Mesendoderm (in vitro differentiated cells): ENCODE measurements at regions not wholly inside any gene's neighbourhood (a gene's known extent, or its start where the extent isn't known, plus 50 kb on each side); places are given as distances from the start of the nearest gene placed in this dataset.

Experiments used
- DNase-seq: peaks from one replicate; pipeline ENCODE4 v3.0.0; 2013
- H2AK5ac ChIP-seq: 2 replicates; pipeline ENCODE4 v1.6.1; 2013; ENCODE audit warnings: low read length, inconsistent platforms
- H2BK120ac ChIP-seq: 2 replicates; pipeline ENCODE4 v1.6.1; 2013; ENCODE audit warnings: low read depth, mild to moderate bottlenecking, low read length, moderate library complexity, mixed read lengths
- H2BK15ac ChIP-seq: replicated peaks from 2 replicates; pipeline ENCODE4 v1.6.1; 2013; ENCODE audit warnings: low read depth, mild to moderate bottlenecking, moderate library complexity
- H2BK5ac ChIP-seq: 2 replicates; pipeline ENCODE4 v1.6.1; 2013; ENCODE audit warnings: low read length, inconsistent platforms
- H3K18ac ChIP-seq: 2 replicates; pipeline ENCODE4 v1.6.1; 2013; ENCODE audit warnings: mild to moderate bottlenecking, low read length, mixed read lengths
- H3K23ac ChIP-seq: one replicate; pipeline ENCODE4 v1.6.1; 2013; ENCODE audit warnings: low read length
- H3K27ac ChIP-seq: 2 replicates; pipeline ENCODE4 v1.5.1; 2013; ENCODE audit warnings: low read depth, mild to moderate bottlenecking, inconsistent platforms, low read length, moderate library complexity
- H3K27me3 ChIP-seq: 2 replicates; pipeline ENCODE4 v1.6.1; 2013; ENCODE audit warnings: low read length, control low read depth, mild to moderate bottlenecking, inconsistent platforms; ENCODE audit not compliant: insufficient read depth, poor library complexity
- H3K36me3 ChIP-seq: 2 replicates; pipeline ENCODE4 v1.6.1; 2013; ENCODE audit warnings: low read length, inconsistent platforms; ENCODE audit not compliant: control insufficient read depth, insufficient read depth
- H3K4ac ChIP-seq: one replicate; pipeline ENCODE4 v1.6.1; 2013; ENCODE audit warnings: low read depth, mild to moderate bottlenecking, low read length, moderate library complexity
- H3K4me1 ChIP-seq: 2 replicates; pipeline ENCODE4 v1.6.1; 2013; ENCODE audit warnings: low read depth, low read length, inconsistent platforms; ENCODE audit not compliant: control insufficient read depth
- H3K4me2 ChIP-seq: 2 replicates; pipeline ENCODE4 v1.6.1; 2013; ENCODE audit warnings: low read length
- H3K4me3 ChIP-seq: 2 replicates; pipeline ENCODE4 v1.5.1; 2013; ENCODE audit warnings: mild to moderate bottlenecking, low read length
- H3K56ac ChIP-seq: one replicate; pipeline ENCODE4 v1.6.1; 2013; ENCODE audit warnings: low read length
- H3K79me1 ChIP-seq: 2 replicates; pipeline ENCODE4 v1.6.1; 2013; ENCODE audit warnings: low read length, inconsistent platforms
- H3K79me2 ChIP-seq: 2 replicates; pipeline ENCODE4 v1.6.1; 2013; ENCODE audit warnings: mild to moderate bottlenecking, low read length; ENCODE audit not compliant: control insufficient read depth, insufficient read depth
- H3K9ac ChIP-seq: 2 replicates; pipeline ENCODE4 v1.6.1; 2013; ENCODE audit warnings: low read length, inconsistent platforms
- H4K5ac ChIP-seq: one replicate; pipeline ENCODE4 v1.6.1; 2013; ENCODE audit warnings: low read length
- H4K8ac ChIP-seq: one replicate; pipeline ENCODE4 v1.6.1; 2013; ENCODE audit warnings: low read depth, mild to moderate bottlenecking, control low read depth, low read length, moderate library complexity
- WGBS: extraction: QIAGEN DNeasy Blood & Tissue Kit; methylation state at CpG from one replicate; pipeline ENCODE4 v1.1.7; 2013; ENCODE audit warnings: low lambda C conversion rate, missing lambda C conversion rate; ENCODE audit not compliant: insufficient coverage; ENCODE audit errors: extremely low coverage; 5-methylcytosine and 5-hydroxymethylcytosine counted together

- Histone ChIP-seq H3K56ac (no peak overlapping the region), H2BK15ac (no peak overlapping the region), H4K8ac (no peak overlapping the region), H3K23ac (no peak overlapping the region), H2BK120ac (no peak overlapping the region), H3K36me3 (no peaks in the 10 kb centered on the region), H2AK5ac (no peak overlapping the region), H2BK5ac (no peak overlapping the region), H3K79me2 (no peaks in the 10 kb centered on the region), H3K4me3 (no peak overlapping the region), H3K18ac (no peak overlapping the region), H3K27me3 (no peaks in the 10 kb centered on the region), H3K27ac (no peak overlapping the region), H3K9ac (no peak overlapping the region), H3K4me1 (no peaks in the 10 kb centered on the region), H3K4ac (no peak overlapping the region), H3K4me2 (no peak overlapping the region), H4K5ac (no peak overlapping the region), H3K79me1 (no peaks in the 10 kb centered on the region)
- WGBS: no CpG with 5 or more reads among the region's 3 CpGs
- no peak for DNase-seq
Measured at GRCh38 chr2:146602856-146603255, 1242.0 kb upstream of the ACVR2A start.

DNA sequence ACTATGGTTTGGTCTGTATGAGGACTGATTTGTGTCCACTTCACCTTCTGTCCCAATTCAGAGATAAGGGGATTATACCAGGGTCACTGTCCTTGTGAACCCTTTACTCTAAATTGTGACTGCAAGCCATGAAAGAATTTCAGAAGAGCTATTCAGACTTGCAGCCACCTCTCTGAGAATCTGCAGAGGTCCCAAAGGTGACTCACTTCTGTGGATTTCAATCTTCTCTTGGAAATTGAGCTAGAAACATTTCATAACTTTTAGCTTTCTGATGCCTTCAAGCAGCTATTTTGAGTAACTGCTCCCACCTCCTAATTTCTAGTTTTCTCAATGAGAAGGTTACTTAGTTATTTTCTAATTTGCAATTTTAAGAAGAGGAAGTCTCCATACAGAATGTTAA is 1242.4 kb upstream of the ACVR2A start:
- H2BK120ac ChIP-seq: no peak overlapping the region
- H2AK5ac ChIP-seq: no peak overlapping the region
- no peak overlapping the region for H3K23ac ChIP-seq
- H3K27ac ChIP-seq: no peak overlapping the region
- H4K5ac ChIP-seq: no peak overlapping the region
- peak overlapping the region; percentile 60 for H3K18ac ChIP-seq
- H2BK15ac ChIP-seq: no peak overlapping the region
- H3K4me3 ChIP-seq: no peak overlapping the region
- no peak overlapping the region for H4K8ac ChIP-seq
- no peaks in the 10 kb centered on the region for H3K79me1 ChIP-seq
- no peaks in the 10 kb centered on the region for H3K4me1 ChIP-seq
- DNase-seq: peak; percentile 48
- no peak overlapping the region for H3K56ac ChIP-seq
- H3K4me2 ChIP-seq: no peak overlapping the region
- no peaks in the 10 kb centered on the region for H3K79me2 ChIP-seq
- no peaks in the 10 kb centered on the region for H3K36me3 ChIP-seq
- no peak overlapping the region for H3K9ac ChIP-seq
- H2BK5ac ChIP-seq: no peak overlapping the region
- no peaks in the 10 kb centered on the region for H3K27me3 ChIP-seq
- H3K4ac ChIP-seq: no peak overlapping the region

- no peak overlapping the region for H3K27ac ChIP-seq
- DNase-seq: no peak
- no peak overlapping the region for H2BK5ac ChIP-seq
- H3K36me3 ChIP-seq: no peaks in the 10 kb centered on the region
- no peak overlapping the region for H3K9ac ChIP-seq
- H4K5ac ChIP-seq: no peak overlapping the region
- H3K4ac ChIP-seq: no peak overlapping the region
- no peaks in the 10 kb centered on the region for H3K79me2 ChIP-seq
- H3K23ac ChIP-seq: no peak overlapping the region
- H3K4me3 ChIP-seq: no peak overlapping the region
- no peak overlapping the region for H3K4me2 ChIP-seq
- H3K56ac ChIP-seq: no peak overlapping the region
- no peaks in the 10 kb centered on the region for H3K79me1 ChIP-seq
- no peak overlapping the region for H2BK15ac ChIP-seq
- no peak overlapping the region for H2AK5ac ChIP-seq
- H3K4me1 ChIP-seq: no peaks in the 10 kb centered on the region
- no peak overlapping the region for H4K8ac ChIP-seq
- H2BK120ac ChIP-seq: no peak overlapping the region
- H3K18ac ChIP-seq: no peak overlapping the region
- no peaks in the 10 kb centered on the region for H3K27me3 ChIP-seq
- no CpG with 5 or more reads among the region's 2 CpGs for WGBS
Measured at GRCh38 chr2:146598791-146599190, 1246.0 kb upstream of the ACVR2A start.

- Histone ChIP-seq H3K79me1 (no peaks in the 10 kb centered on the region), H2BK5ac (no peak overlapping the region), H4K8ac (no peak overlapping the region), H3K79me2 (no peaks in the 10 kb centered on the region), H3K56ac (no peak overlapping the region), H2BK15ac (no peak overlapping the region), H3K36me3 (no peaks in the 10 kb centered on the region), H3K27me3 (no peaks in the 10 kb centered on the region), H3K4ac (no peak overlapping the region), H3K4me1 (no peaks in the 10 kb centered on the region), H3K23ac (no peak overlapping the region), H2BK120ac (no peak overlapping the region), H2AK5ac (no peak overlapping the region), H3K27ac (no peak overlapping the region), H3K4me3 (no peak overlapping the region), H4K5ac (no peak overlapping the region), H3K9ac (no peak overlapping the region), H3K4me2 (no peak overlapping the region), H3K18ac (no peak overlapping the region)
- no peak for DNase-seq
Measured at GRCh38 chr2:146597291-146597690, 1247.5 kb upstream of the ACVR2A start.

DNA sequence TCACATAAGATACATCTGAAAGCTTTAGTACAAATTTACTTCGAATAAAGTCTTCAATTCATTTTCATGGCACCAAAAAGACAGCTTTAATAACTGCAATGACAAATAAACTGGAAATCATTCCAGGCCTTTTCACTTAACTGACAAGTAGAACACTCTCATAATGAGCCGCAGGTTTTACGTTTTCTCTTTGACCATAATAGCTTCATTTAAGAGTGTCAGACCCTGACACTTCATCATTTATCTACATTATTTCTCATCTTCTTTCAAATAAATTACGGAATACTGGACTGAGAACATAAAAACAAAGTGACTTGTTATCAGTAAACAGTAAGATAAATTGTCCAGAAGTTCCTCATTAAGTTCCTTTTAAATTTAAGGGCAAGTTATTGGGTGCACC is 1252.9 kb upstream of the ACVR2A start:
- no peaks in the 10 kb centered on the region for H3K79me1 ChIP-seq
- no peak for DNase-seq
- no CpG with 5 or more reads among the region's 4 CpGs for WGBS

GRCh38 chr2:146587291-146587713 is 1257.5 kb upstream of the ACVR2A start:
- Histone ChIP-seq H3K4ac (no peak overlapping the region), H3K4me1 (no peaks in the 10 kb centered on the region), H3K56ac (no peak overlapping the region), H3K79me2 (no peaks in the 10 kb centered on the region), H3K4me2 (no peak overlapping the region), H3K36me3 (no peaks in the 10 kb centered on the region), H3K23ac (no peak overlapping the region), H3K27me3 (no peaks in the 10 kb centered on the region), H4K5ac (no peak overlapping the region), H4K8ac (no peak overlapping the region), H3K79me1 (no peaks in the 10 kb centered on the region), H2BK15ac (no peak overlapping the region), H3K18ac (no peak overlapping the region), H2AK5ac (no peak overlapping the region), H3K9ac (no peak overlapping the region), H2BK5ac (no peak overlapping the region), H2BK120ac (no peak overlapping the region), H3K27ac (no peak overlapping the region), H3K4me3 (no peak overlapping the region)
- WGBS: no CpG with 5 or more reads among the region's 38 CpGs
- DNase-seq: no peak

More for the DNA sequence above, 1252.9 kb upstream of the ACVR2A start:
- H2BK15ac ChIP-seq: no peak overlapping the region
- no peaks in the 10 kb centered on the region for H3K27me3 ChIP-seq
- H3K36me3 ChIP-seq: no peaks in the 10 kb centered on the region
- H3K4me1 ChIP-seq: no peaks in the 10 kb centered on the region
- no peak overlapping the region for H3K4me2 ChIP-seq
- no peak overlapping the region for H3K27ac ChIP-seq
- no peak overlapping the region for H3K9ac ChIP-seq
- no peak overlapping the region for H2BK120ac ChIP-seq
- no peak overlapping the region for H2BK5ac ChIP-seq
- H4K5ac ChIP-seq: no peak overlapping the region
- H3K23ac ChIP-seq: no peak overlapping the region
- H3K56ac ChIP-seq: no peak overlapping the region
- no peak overlapping the region for H3K4me3 ChIP-seq
- H3K18ac ChIP-seq: no peak overlapping the region
- no peak overlapping the region for H2AK5ac ChIP-seq
- no peaks in the 10 kb centered on the region for H3K79me2 ChIP-seq
- H3K4ac ChIP-seq: no peak overlapping the region
- no peak overlapping the region for H4K8ac ChIP-seq
